Trophoblast cell (in vitro differentiated cells and primary cell): ENCODE measurements at regions not wholly inside any gene's neighbourhood (a gene's known extent, or its start where the extent isn't known, plus 50 kb on each side); places are given as distances from the start of the nearest gene placed in this dataset.
A peak's percentile ranks its signal among the peaks of the same experiment; 100 is the strongest.

Source experiments
- DNase-seq, 2 donors: peaks; one replicate each; pipeline ENCODE4 v3.0.0-alpha.2; 2016
- H2AFZ ChIP-seq: 2 replicates; pipeline ENCODE4 v1.6.1; 2013; ENCODE audit warnings: low read length, moderate library complexity, mild to moderate bottlenecking; ENCODE audit not compliant: insufficient read depth, poor library complexity
- H2AK5ac ChIP-seq: 2 replicates; pipeline ENCODE4 v1.6.1; 2013; ENCODE audit warnings: mild to moderate bottlenecking, low read length
- H2BK120ac ChIP-seq: 2 replicates; pipeline ENCODE4 v1.6.1; 2013; ENCODE audit warnings: low read length, mild to moderate bottlenecking, moderate library complexity; ENCODE audit not compliant: insufficient read depth, poor library complexity
- H2BK12ac ChIP-seq: 2 replicates; pipeline ENCODE4 v1.6.1; 2013; ENCODE audit warnings: mild to moderate bottlenecking, low read length, moderate library complexity
- H2BK5ac ChIP-seq: 2 replicates; pipeline ENCODE4 v1.6.1; 2013; ENCODE audit warnings: low read length, low read depth, moderate library complexity, mild to moderate bottlenecking; ENCODE audit not compliant: poor library complexity
- H3K14ac ChIP-seq: 2 replicates; pipeline ENCODE4 v1.6.1; 2013; ENCODE audit warnings: mild to moderate bottlenecking, low read length
- H3K18ac ChIP-seq: 2 replicates; pipeline ENCODE4 v1.6.1; 2013; ENCODE audit warnings: mild to moderate bottlenecking, low read length
- H3K23ac ChIP-seq: 2 replicates; pipeline ENCODE4 v1.6.1; 2013; ENCODE audit warnings: low read length
- H3K27ac ChIP-seq: 2 replicates; pipeline ENCODE4 v1.5.1; 2013; ENCODE audit warnings: low read depth, mild to moderate bottlenecking, inconsistent platforms, low read length, moderate library complexity
- H3K27me3 ChIP-seq: 2 replicates; pipeline ENCODE4 v1.6.1; 2013; ENCODE audit warnings: inconsistent platforms, mild to moderate bottlenecking, low read length, moderate library complexity; ENCODE audit not compliant: insufficient read depth
- H3K36me3 ChIP-seq, 2 experiments: 1 replicate in 1 of 2; 2 replicates in 1 of 2; pipeline ENCODE4 v1.6.1; 2013; ENCODE audit warnings: low read length in 2 of 2, mild to moderate bottlenecking in 2 of 2, moderate library complexity in 1 of 2; ENCODE audit not compliant: insufficient read depth in 2 of 2, control insufficient read depth in 1 of 2
- H3K4ac ChIP-seq: 2 replicates; pipeline ENCODE4 v1.6.1; 2013; ENCODE audit warnings: low read depth, mild to moderate bottlenecking, low read length, moderate library complexity
- H3K4me1 ChIP-seq, 2 experiments: 1 replicate in 1 of 2; 2 replicates in 1 of 2; pipeline ENCODE4 v1.6.1; 2013; ENCODE audit warnings: low read length in 2 of 2, mild to moderate bottlenecking in 2 of 2, moderate library complexity in 1 of 2; ENCODE audit not compliant: insufficient read depth in 2 of 2, control insufficient read depth in 1 of 2
- H3K4me2 ChIP-seq: 2 replicates; pipeline ENCODE4 v1.6.1; 2013; ENCODE audit warnings: inconsistent platforms, mild to moderate bottlenecking, low read length, moderate library complexity
- H3K4me3 ChIP-seq: 2 replicates; pipeline ENCODE4 v1.5.1; 2013; ENCODE audit warnings: mild to moderate bottlenecking, low read depth, low read length, inconsistent platforms
- H3K79me1 ChIP-seq: one replicate; pipeline ENCODE4 v1.6.1; 2013; ENCODE audit warnings: low read length
- H3K79me2 ChIP-seq: 2 replicates; pipeline ENCODE4 v1.6.1; 2013; ENCODE audit warnings: low read length, mild to moderate bottlenecking; ENCODE audit not compliant: control insufficient read depth, insufficient read depth, poor library complexity
- H3K9ac ChIP-seq: 2 replicates; pipeline ENCODE4 v1.6.1; 2013; ENCODE audit warnings: mild to moderate bottlenecking, low read length
- H3K9me3 ChIP-seq: 2 replicates; pipeline ENCODE4 v1.6.1; 2013; ENCODE audit warnings: low read depth, mild to moderate bottlenecking, control low read depth, inconsistent platforms, low read length; ENCODE audit not compliant: insufficient read depth
- H4K12ac ChIP-seq: 2 replicates; pipeline ENCODE4 v1.6.1; 2013; ENCODE audit warnings: low read depth, mild to moderate bottlenecking, low read length, moderate library complexity
- H4K8ac ChIP-seq: 2 replicates; pipeline ENCODE4 v1.6.1; 2013; ENCODE audit warnings: low read depth, mild to moderate bottlenecking, low read length, moderate library complexity
- H4K91ac ChIP-seq: one replicate; pipeline ENCODE4 v1.6.1; 2013; ENCODE audit warnings: low read depth, mild to moderate bottlenecking, low read length, moderate library complexity
- WGBS: extraction: QIAGEN DNeasy Blood & Tissue Kit; methylation state at CpG from one replicate; pipeline ENCODE4 v1.1.7; 2013; ENCODE audit warnings: missing lambda C conversion rate; ENCODE audit not compliant: insufficient read length, insufficient coverage; ENCODE audit errors: extremely low coverage; 5-methylcytosine and 5-hydroxymethylcytosine counted together

- WGBS: no CpG with 5 or more reads among the region's 1 CpG
- Histone ChIP-seq H2BK5ac (no peak overlapping the region), H3K4me3 (no peak overlapping the region)
Measured at GRCh38 chr6:137949686-137950390, 82.8 kb downstream of the TNFAIP3 start.

GRCh38 chr6:137950581-137950980 lies 83.5 kb downstream of the TNFAIP3 start:
- Histone ChIP-seq H3K23ac (no peak overlapping the region), H4K12ac (no peak overlapping the region), H2AK5ac (no peak overlapping the region), H3K9ac (no peak overlapping the region), H3K27me3 (no peaks in the 10 kb centered on the region), H3K79me1 (peaks cover 3% of the 10 kb centered on the region), H3K4me3 (no peak overlapping the region), H4K8ac (no peak overlapping the region), H2BK120ac (no peak overlapping the region), H3K4me1 (peaks cover 7 to 12% of the 10 kb centered on the region in 2 experiments), H4K91ac (no peak overlapping the region), H3K4ac (no peak overlapping the region), H2AFZ (no peak overlapping the region), H3K27ac (no peak overlapping the region), H2BK12ac (no peak overlapping the region), H3K9me3 (peaks cover 4% of the 10 kb centered on the region), H2BK5ac (no peak overlapping the region), H3K36me3 (no peaks in the 10 kb centered on the region), H3K4me2 (no peak overlapping the region), H3K79me2 (no peaks in the 10 kb centered on the region), H3K14ac (no peak overlapping the region), H3K18ac (no peak overlapping the region)
- DNase-seq: no peak
- WGBS: no CpG with 5 or more reads among the region's 7 CpGs

More at GRCh38 chr6:137949686-137950390, 82.8 kb downstream of the TNFAIP3 start:
- Histone ChIP-seq H3K36me3 (no peaks in the 10 kb centered on the region), H3K14ac (no peak overlapping the region), H4K91ac (no peak overlapping the region), H2BK120ac (no peak overlapping the region), H3K27ac (no peak overlapping the region), H2AK5ac (no peak overlapping the region), H3K4me1 (peaks cover 7 to 12% of the 10 kb centered on the region in 2 experiments), H3K4me2 (no peak overlapping the region), H4K12ac (no peak overlapping the region), H3K18ac (no peak overlapping the region), H2AFZ (no peak overlapping the region), H3K79me2 (no peaks in the 10 kb centered on the region), H3K27me3 (no peaks in the 10 kb centered on the region), H3K9ac (no peak overlapping the region), H3K79me1 (peaks cover 6% of the 10 kb centered on the region), H4K8ac (no peak overlapping the region), H3K4ac (no peak overlapping the region), H2BK12ac (no peak overlapping the region), H3K9me3 (peaks cover 3% of the 10 kb centered on the region), H3K23ac (no peak overlapping the region)
- DNase-seq: peak; percentile 64 to 90

- no CpG with 5 or more reads among the region's 3 CpGs for WGBS
- peak overlapping the region; percentile 30 for H3K4ac ChIP-seq
- no peak overlapping the region for H4K8ac ChIP-seq
- H3K4me3 ChIP-seq: no peak overlapping the region
- H3K79me2 ChIP-seq: no peaks in the 10 kb centered on the region
- DNase-seq: no peak
- no peak overlapping the region for H3K9ac ChIP-seq
- no peak overlapping the region for H3K18ac ChIP-seq
- peaks cover 3% of the 10 kb centered on the region for H3K79me1 ChIP-seq
- no peaks in the 10 kb centered on the region for H3K36me3 ChIP-seq
- no peak overlapping the region for H3K4me2 ChIP-seq
- no peak overlapping the region for H4K12ac ChIP-seq
- H3K23ac ChIP-seq: peak overlapping the region; percentile 64
- H3K14ac ChIP-seq: peak overlapping the region; percentile 47
- peak overlapping the region; percentile 85 for H2BK12ac ChIP-seq
- peak overlapping the region; percentile 31 for H2AK5ac ChIP-seq
- H3K9me3 ChIP-seq: peaks cover 4% of the 10 kb centered on the region
- peaks cover 7 to 12% of the 10 kb centered on the region in 2 experiments for H3K4me1 ChIP-seq
- H3K27ac ChIP-seq: no peak overlapping the region
- no peak overlapping the region for H2BK5ac ChIP-seq
- peak overlapping the region; percentile 36 for H4K91ac ChIP-seq
- no peak overlapping the region for H2BK120ac ChIP-seq
- no peak overlapping the region for H2AFZ ChIP-seq
- H3K27me3 ChIP-seq: no peaks in the 10 kb centered on the region
Measured at GRCh38 chr6:137951064-137951597, 84.1 kb downstream of the TNFAIP3 start.

- H2BK120ac ChIP-seq: no peak overlapping the region
- H2AK5ac ChIP-seq: no peak overlapping the region
- no peak overlapping the region for H3K23ac ChIP-seq
- no peak overlapping the region for H3K4me3 ChIP-seq
- H3K27ac ChIP-seq: peak overlapping the region; percentile 8
- H4K12ac ChIP-seq: no peak overlapping the region
- no peaks in the 10 kb centered on the region for H3K27me3 ChIP-seq
- no peak overlapping the region for H4K91ac ChIP-seq
- no peak overlapping the region for H3K14ac ChIP-seq
- H2BK5ac ChIP-seq: peak overlapping the region; percentile 19
- no peak overlapping the region for H2BK12ac ChIP-seq
- H3K36me3 ChIP-seq: no peaks in the 10 kb centered on the region
- peaks cover 4% of the 10 kb centered on the region for H3K9me3 ChIP-seq
- DNase-seq: peak in 1 of 2 donors; percentile 62
- no peak overlapping the region for H2AFZ ChIP-seq
- H3K4me1 ChIP-seq: peaks cover 7 to 12% of the 10 kb centered on the region in 2 experiments
- no peak overlapping the region for H4K8ac ChIP-seq
- no peak overlapping the region for H3K4ac ChIP-seq
- H3K9ac ChIP-seq: no peak overlapping the region
- no CpG with 5 or more reads among the region's 2 CpGs for WGBS
- H3K79me2 ChIP-seq: no peaks in the 10 kb centered on the region
- H3K4me2 ChIP-seq: no peak overlapping the region
- H3K79me1 ChIP-seq: peaks cover 3% of the 10 kb centered on the region
- H3K18ac ChIP-seq: no peak overlapping the region
Measured at GRCh38 chr6:137952247-137952646, 85.2 kb downstream of the TNFAIP3 start.
